ENCODE measurements at regions not wholly inside any gene's neighbourhood (a gene's known extent, or its start where the extent isn't known, plus 50 kb on each side); places are given as distances from the start of the nearest gene placed in this dataset.

DNA sequence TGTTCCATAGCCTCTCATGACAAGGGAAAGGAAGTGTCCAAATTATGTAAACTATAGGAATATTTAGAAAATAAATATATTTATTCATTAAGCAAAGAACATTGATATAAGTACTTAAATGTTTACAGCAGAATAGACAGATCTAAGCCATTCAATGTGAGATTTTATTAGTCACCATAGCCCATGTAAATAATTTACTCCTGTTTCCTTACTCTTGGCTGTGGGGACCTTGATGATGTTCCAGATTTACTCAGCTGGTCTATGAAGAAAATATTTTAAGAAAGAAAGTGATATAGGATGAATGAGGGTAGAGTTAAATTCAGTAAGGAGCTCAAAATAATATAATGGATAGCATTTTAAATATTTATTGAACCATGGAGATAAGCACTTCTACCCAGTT is 442.6 kb upstream of the KLF6 start:
- H2BK15ac ChIP-seq (ENCODE audit: low read depth, low read length), result no peak overlapping the region
- H3K9me3 Mint-ChIP-seq, result peaks cover 0 to 12% of the 10 kb centered on the region in 2 experiments; a peak in 3 of 5 replicates

More for the DNA sequence above, 442.6 kb upstream of the KLF6 start:
- Mint-ChIP-seq H3K4me3 (no peak overlapping the region), H3K27ac (no peak overlapping the region), H3K4me1 (no peaks in the 10 kb centered on the region), H3K36me3 (ENCODE audit: insufficient read depth in 1 of 3, low read depth in 3 of 3) (peaks cover 0 to 2% (median 0%) of the 10 kb centered on the region in 3 experiments; a peak in 2 of 7 replicates), H3K27me3 (ENCODE audit: low read depth) (no peaks in the 10 kb centered on the region)
- Histone ChIP-seq H4K91ac (ENCODE audit: insufficient read length, low read depth, low read length) (no peak overlapping the region), H3K9me3 (ENCODE audit: control insufficient read depth, low read depth, low read length) (no peaks in the 10 kb centered on the region), H3K18ac (ENCODE audit: insufficient read length, low read depth, low read length) (no peak overlapping the region), H4K5ac (ENCODE audit: insufficient read length, low read depth, low read length) (no peak overlapping the region), H4K20me1 (ENCODE audit: control insufficient read depth, insufficient read depth, insufficient read length) (no peaks in the 10 kb centered on the region), H3T11ph (ENCODE audit: low read length) (no peak overlapping the region), H3K4ac (ENCODE audit: low read depth, low read length) (no peak overlapping the region), H4K8ac (replicated peaks; ENCODE audit: insufficient read length, low read depth, low read length) (no peak overlapping the region), H3K23ac (ENCODE audit: insufficient read length, low read depth, low read length) (no peak overlapping the region), H2BK20ac (ENCODE audit: low read depth, low read length, poor library complexity, severe bottlenecking) (no peak overlapping the region), H2BK12ac (ENCODE audit: insufficient read length, low read depth, low read length) (no peak overlapping the region), H2BK5ac (ENCODE audit: insufficient read length, low read length) (no peak overlapping the region), H2AFZ (ENCODE audit: low read length) (no peak overlapping the region), H3K79me2 (ENCODE audit: insufficient read depth, low read length) (no peaks in the 10 kb centered on the region), H3K14ac (ENCODE audit: insufficient read depth, low read length) (no peak overlapping the region), H3K9ac (ENCODE audit: extremely low read depth, insufficient read length, low read length) (no peak overlapping the region), H3K23me2 (ENCODE audit: insufficient read length, low read depth, low read length, poor library complexity, severe bottlenecking) (no peaks in the 10 kb centered on the region), H3K79me1 (ENCODE audit: insufficient read depth, low read depth, low read length, poor library complexity, severe bottlenecking) (no peaks in the 10 kb centered on the region), H2AK5ac (ENCODE audit: insufficient read length, low read length) (no peak overlapping the region), H3K27me3 (ENCODE audit: insufficient read depth, low read length) (no peaks in the 10 kb centered on the region), H3K4me1 (ENCODE audit: insufficient read depth, low read length) (no peaks in the 10 kb centered on the region), H3K27ac (ENCODE audit: insufficient read length, low read depth, low read length) (no peak overlapping the region), H3K4me2 (ENCODE audit: insufficient read depth, insufficient read length, low read length) (no peak overlapping the region), H3K56ac (ENCODE audit: insufficient read length, low read depth, low read length) (no peak overlapping the region), H2BK120ac (ENCODE audit: low read depth, low read length, poor library complexity, severe bottlenecking) (no peak overlapping the region)
- no peak for DNase-seq
- TF ChIP-seq, protein P1, sequence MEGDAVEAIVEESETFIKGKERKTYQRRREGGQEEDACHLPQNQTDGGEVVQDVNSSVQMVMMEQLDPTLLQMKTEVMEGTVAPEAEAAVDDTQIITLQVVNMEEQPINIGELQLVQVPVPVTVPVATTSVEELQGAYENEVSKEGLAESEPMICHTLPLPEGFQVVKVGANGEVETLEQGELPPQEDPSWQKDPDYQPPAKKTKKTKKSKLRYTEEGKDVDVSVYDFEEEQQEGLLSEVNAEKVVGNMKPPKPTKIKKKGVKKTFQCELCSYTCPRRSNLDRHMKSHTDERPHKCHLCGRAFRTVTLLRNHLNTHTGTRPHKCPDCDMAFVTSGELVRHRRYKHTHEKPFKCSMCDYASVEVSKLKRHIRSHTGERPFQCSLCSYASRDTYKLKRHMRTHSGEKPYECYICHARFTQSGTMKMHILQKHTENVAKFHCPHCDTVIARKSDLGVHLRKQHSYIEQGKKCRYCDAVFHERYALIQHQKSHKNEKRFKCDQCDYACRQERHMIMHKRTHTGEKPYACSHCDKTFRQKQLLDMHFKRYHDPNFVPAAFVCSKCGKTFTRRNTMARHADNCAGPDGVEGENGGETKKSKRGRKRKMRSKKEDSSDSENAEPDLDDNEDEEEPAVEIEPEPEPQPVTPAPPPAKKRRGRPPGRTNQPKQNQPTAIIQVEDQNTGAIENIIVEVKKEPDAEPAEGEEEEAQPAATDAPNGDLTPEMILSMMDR (conservative IDR thresholded peaks at IDR 0.05), result no peak
